ENCODE measurements at regions not wholly inside any gene's neighbourhood (a gene's known extent, or its start where the extent isn't known, plus 50 kb on each side); places are given as distances from the start of the nearest gene placed in this dataset.
"Not testable (repeated sequence)": the region's sequence is repeated elsewhere in the genome, so short reads cannot be mapped to it uniquely, and the experiment has no call there.

- Histone ChIP-seq H3K9me3 (no peaks in the 10 kb centered on the region), H3K36me3 (no peaks in the 10 kb centered on the region), H3K4me1 (no peaks in the 10 kb centered on the region), H3K27ac (no peak overlapping the region), H3K4me3 (no peak overlapping the region), H3K27me3 (no peaks in the 10 kb centered on the region)
- no peak for DNase-seq
- intact Hi-C loops (cut with DNase I; ENCODE audit: low total_unique reads) = no loop called here
- in situ Hi-C loops (cut with MboI; ENCODE audit: low pct_ligation_motif_present in 1 of 4, low pct_unique_long_range_greater_than_20kb in 1 of 4, low sequenced_read_pairs in 3 of 4) = no loop called here
- TF ChIP-seq POLR2AphosphoS5 (IDR thresholded peaks at IDR 0.05) (no peak), EP300 (IDR thresholded peaks at IDR 0.05; ENCODE audit: low read depth) (no peak), POLR2A (IDR thresholded peaks at IDR 0.05) (no peak), CTCF (IDR thresholded peaks at IDR 0.05) (no peak)
- 67 to 91% methylated on average over 2 of the region's 2 CpGs for WGBS, 2 donors (ENCODE audit: low coverage in 1 of 2)
Observed at GRCh38 chr7:11281953-11282352, 308.3 kb downstream of the PHF14 start.

- not testable (repeated sequence) for DNase-seq
Observed at GRCh38 chr7:11283584-11283983, 309.9 kb downstream of the PHF14 start.

GRCh38 chr7:11290863-11291262 lies 317.2 kb downstream of the PHF14 start:
- DNase-seq = no peak
- in situ Hi-C loops (cut with MboI; ENCODE audit: low pct_ligation_motif_present in 1 of 4, low pct_unique_long_range_greater_than_20kb in 1 of 4, low sequenced_read_pairs in 3 of 4) (no loop called here), intact Hi-C loops (cut with DNase I; ENCODE audit: low total_unique reads) (no loop called here)
- H3K4me3 ChIP-seq = no peak overlapping the region
- H3K27me3 ChIP-seq = no peaks in the 10 kb centered on the region
- H3K4me1 ChIP-seq = no peaks in the 10 kb centered on the region
- H3K36me3 ChIP-seq = no peaks in the 10 kb centered on the region
- no peak overlapping the region for H3K27ac ChIP-seq
- H3K9me3 ChIP-seq = no peaks in the 10 kb centered on the region
- WGBS, 2 donors (ENCODE audit: low coverage in 1 of 2) = 67 to 72% methylated on average over 3 of the region's 3 CpGs
- TF ChIP-seq CTCF (IDR thresholded peaks at IDR 0.05) (no peak), EP300 (IDR thresholded peaks at IDR 0.05; ENCODE audit: low read depth) (no peak), POLR2A (IDR thresholded peaks at IDR 0.05) (no peak), POLR2AphosphoS5 (IDR thresholded peaks at IDR 0.05) (no peak)

More at GRCh38 chr7:11283584-11283983, 309.9 kb downstream of the PHF14 start:
- H3K4me3 ChIP-seq; H3K27ac ChIP-seq; H3K4me1 ChIP-seq; H3K27me3 ChIP-seq; H3K9me3 ChIP-seq; H3K36me3 ChIP-seq; in situ Hi-C loops (cut with MboI; ENCODE audit: low pct_ligation_motif_present in 1 of 4, low pct_unique_long_range_greater_than_20kb in 1 of 4, low sequenced_read_pairs in 3 of 4); intact Hi-C loops (cut with DNase I; ENCODE audit: low total_unique reads): not testable (repeated sequence)
- WGBS, 2 donors (ENCODE audit: low coverage in 1 of 2) = 84 to 87% methylated on average over 3 of the region's 3 CpGs

- in situ Hi-C loops (cut with MboI; ENCODE audit: low pct_ligation_motif_present in 1 of 4, low pct_unique_long_range_greater_than_20kb in 1 of 4, low sequenced_read_pairs in 3 of 4) (no loop called here), intact Hi-C loops (cut with DNase I; ENCODE audit: low total_unique reads) (no loop called here)
- no peak overlapping the region for H3K27ac ChIP-seq
- no peak for DNase-seq
- H3K36me3 ChIP-seq = no peaks in the 10 kb centered on the region
- no peaks in the 10 kb centered on the region for H3K4me1 ChIP-seq
- 45 to 55% methylated on average over 2 of the region's 2 CpGs for WGBS, 2 donors (ENCODE audit: low coverage in 1 of 2)
- no peaks in the 10 kb centered on the region for H3K9me3 ChIP-seq
- H3K27me3 ChIP-seq = no peaks in the 10 kb centered on the region
- no peak overlapping the region for H3K4me3 ChIP-seq
- TF ChIP-seq POLR2AphosphoS5 (IDR thresholded peaks at IDR 0.05) (no peak), POLR2A (IDR thresholded peaks at IDR 0.05) (no peak), CTCF (IDR thresholded peaks at IDR 0.05) (no peak), EP300 (IDR thresholded peaks at IDR 0.05; ENCODE audit: low read depth) (no peak)
Observed at GRCh38 chr7:11294218-11294617, 320.5 kb downstream of the PHF14 start.

GRCh38 chr7:11294965-11295364 lies 321.3 kb downstream of the PHF14 start:
- no peak for DNase-seq
- H3K4me1 ChIP-seq = no peaks in the 10 kb centered on the region
- H3K36me3 ChIP-seq = no peaks in the 10 kb centered on the region
- TF ChIP-seq CTCF (IDR thresholded peaks at IDR 0.05) (no peak), EP300 (IDR thresholded peaks at IDR 0.05; ENCODE audit: low read depth) (no peak), POLR2AphosphoS5 (IDR thresholded peaks at IDR 0.05) (no peak), POLR2A (IDR thresholded peaks at IDR 0.05) (no peak)
- no peaks in the 10 kb centered on the region for H3K9me3 ChIP-seq
- no peak overlapping the region for H3K27ac ChIP-seq
- in situ Hi-C loops (cut with MboI; ENCODE audit: low pct_ligation_motif_present in 1 of 4, low pct_unique_long_range_greater_than_20kb in 1 of 4, low sequenced_read_pairs in 3 of 4) = no loop called here
- H3K27me3 ChIP-seq = no peaks in the 10 kb centered on the region
- intact Hi-C loops (cut with DNase I; ENCODE audit: low total_unique reads) = no loop called here
- WGBS, 2 donors (ENCODE audit: low coverage in 1 of 2) = 52 to 75% methylated on average over 4 of the region's 4 CpGs
- H3K4me3 ChIP-seq = no peak overlapping the region
